K562 (cell line): ENCODE measurements at regions not wholly inside any gene's neighbourhood (a gene's known extent, or its start where the extent isn't known, plus 50 kb on each side); places are given as distances from the start of the nearest gene placed in this dataset.

Experiments
- ATAC-seq: fragments of 200-7000 bp; cut with Tn5 transposase; 3 replicates; pipeline ENCODE4 v1.9.1; 2020; ENCODE audit warnings: moderate library complexity
- BruUV-seq: library from RNA; stranded (reverse); fragments of 400-500 nt; replicated peaks from 2 replicates; lab custom pipeline; 2021; lab: Mats Ljungman, UMichigan
- CTCF ChIA-PET: fragments of 300-600 bp; formaldehyde crosslinking; extraction: SDS; loops from one replicate; lab custom pipeline; 2021; ENCODE audit warnings: low intra/inter-chr PET ratio; lab: Yijun Ruan, JAX
- POLR2A ChIA-PET: fragments of 300-600, 350-650 bp; sonication (Branson Sonifier 250); formaldehyde crosslinking; extraction: SDS; loops from one replicate; lab custom pipeline; 2021; ENCODE audit warnings: antibody characterized with exemption, inconsistent platforms; lab: Yijun Ruan, JAX
- DNase-seq, 4 experiments: peaks; one replicate each; pipeline versions ENCODE4 v3.0.0 to v3.0.0-alpha.2; 2011 to 2018; ENCODE audit warnings: low spot score in 3 of 4, mixed read lengths in 3 of 4; ENCODE audit errors: extremely low read depth in 1 of 4
- FAIRE-seq: peaks from 2 replicates; lab custom pipeline; 2011; peaks lifted over from hg19 to GRCh38; lab: Jason Lieb, UNC
- H2AFZ ChIP-seq: 2 replicates; pipeline ENCODE4 v1.6.0; 2011; ENCODE audit warnings: low read depth, low read length, control low read depth, inconsistent platforms
- H3K27ac ChIP-seq: fragments of 200-600 bp; 3 replicates; pipeline ENCODE4 v1.8.0; 2011; ENCODE audit warnings: low read depth, mild to moderate bottlenecking, control low read depth, inconsistent platforms, low read length, moderate library complexity, mixed read lengths; ENCODE audit errors: extremely low read depth
- H3K27me3 ChIP-seq, 2 experiments: fragments of 300-600 bp in 1 of 2; 2 replicates in 1 of 2; 3 replicates in 1 of 2; pipeline versions ENCODE4 v1.6.0 to v1.8.0; 2011; ENCODE audit warnings: inconsistent platforms in 2 of 2, low read length in 2 of 2, mild to moderate bottlenecking in 1 of 2, mixed read lengths in 1 of 2, moderate library complexity in 1 of 2; ENCODE audit not compliant: control insufficient read depth in 2 of 2, insufficient read depth in 2 of 2
- H3K36me3 ChIP-seq: fragments of 300-600 bp; 3 replicates; pipeline ENCODE4 v1.8.0; 2011; ENCODE audit warnings: mild to moderate bottlenecking, low read length, inconsistent platforms; ENCODE audit not compliant: control insufficient read depth, insufficient read depth
- H3K4me1 ChIP-seq, 2 experiments: fragments of 200-600 bp in 1 of 2; replicated peaks in 1 of 2; 2 replicates in 1 of 2; 3 replicates in 1 of 2; pipeline versions ENCODE4 v1.5.1 to v1.8.0; 2011; ENCODE audit warnings: inconsistent platforms in 2 of 2, low read length in 2 of 2, mild to moderate bottlenecking in 1 of 2, mixed read lengths in 1 of 2, moderate library complexity in 1 of 2; ENCODE audit not compliant: control insufficient read depth in 2 of 2, insufficient read depth in 2 of 2
- H3K4me2 ChIP-seq: 2 replicates; pipeline ENCODE4 v1.6.1; 2011; ENCODE audit warnings: low read length, control low read depth, inconsistent platforms, mixed read lengths; ENCODE audit not compliant: insufficient read depth
- H3K4me3 ChIP-seq: fragments of 200-600 bp; sonication (generic), shearing (Covaris generic); 2 replicates; pipeline ENCODE4 v1.5.1; 2016; ENCODE audit warnings: control low read depth, inconsistent platforms
- H3K79me2 ChIP-seq: fragments of 200-600 bp; 3 replicates; pipeline ENCODE4 v1.8.0; 2011; ENCODE audit warnings: low read length, inconsistent platforms; ENCODE audit not compliant: control insufficient read depth, insufficient read depth
- H3K9ac ChIP-seq, 2 experiments: 2 replicates each; pipeline versions ENCODE4 v1.6.0 to v1.6.1; 2011; ENCODE audit warnings: low read depth in 2 of 2, low read length in 2 of 2, control low read depth in 1 of 2, inconsistent platforms in 1 of 2, mild to moderate bottlenecking in 1 of 2, mixed read lengths in 1 of 2; ENCODE audit not compliant: insufficient read depth in 1 of 2
- H3K9me1 ChIP-seq: one replicate; pipeline ENCODE4 v1.6.0; 2011; ENCODE audit warnings: inconsistent platforms, mild to moderate bottlenecking, low read length, moderate library complexity; ENCODE audit not compliant: control insufficient read depth, insufficient read depth
- H3K9me3 ChIP-seq: replicated peaks from 2 replicates; pipeline ENCODE4 v1.5.1; 2011; ENCODE audit warnings: low read depth, low read length, inconsistent platforms; ENCODE audit not compliant: control insufficient read depth, insufficient read depth
- H4K20me1 ChIP-seq: replicated peaks from 2 replicates; pipeline ENCODE4 v1.6.1; 2011; ENCODE audit warnings: low read length, inconsistent platforms, mixed read lengths; ENCODE audit not compliant: control insufficient read depth, insufficient read depth
- E2F3 ChIP-seq: fragments of 250-450 bp; sonication (Bioruptor Pico); IDR thresholded peaks from 2 replicates; pipeline ENCODE4 v1.4.0; 2020; ENCODE audit warnings: mild to moderate bottlenecking
- MXI1 ChIP-seq: IDR thresholded peaks from 2 replicates; pipeline ENCODE4 v1.6.1; 2011; ENCODE audit warnings: low read depth, mild to moderate bottlenecking, improper control_type of control experiment, low read length
- TEAD2 ChIP-seq: fragments of 450-650 bp; IDR thresholded peaks from 2 replicates; pipeline ENCODE4 v1.6.1; 2016; ENCODE audit warnings: missing genetic modification characterization, control low read depth, missing compliant biosample characterization
- ZSCAN32 ChIP-seq: fragments of 450-650 bp; formaldehyde crosslinking; IDR thresholded peaks from 2 replicates; pipeline ENCODE4 v1.4.0; 2020; ENCODE audit warnings: mild to moderate bottlenecking, moderate library complexity
- WGBS: fragments of 100-300 bp; shearing (Covaris generic); methylation state at CpG from one replicate; pipeline ENCODE4 v1.1.6; 2016; ENCODE audit warnings: low coverage, mixed read lengths; ENCODE audit not compliant: insufficient coverage; ENCODE audit errors: missing lambda C conversion rate; 5-methylcytosine and 5-hydroxymethylcytosine counted together
- in situ Hi-C: fragments of 300-500 bp; cut with MboI; formaldehyde crosslinking; loops from 4 replicates; pipeline ENCODE4 v1.15.0; 2018; ENCODE audit warnings: inconsistent platforms, mixed read lengths
- intact Hi-C: fragments of 100-400 bp; cut with micrococcal nuclease; formaldehyde crosslinking; loops from 2 replicates; pipeline ENCODE4 v1.14.2; 2022
- TF ChIP-seq, protein P1 (sequence below), 2 experiments: fragments of 450-650 bp in 1 of 2; IDR thresholded peaks; 2 replicates each; pipeline ENCODE4 v1.6.1; 2011 to 2017; ENCODE audit warnings: low read depth in 2 of 2, antibody characterized with exemption in 1 of 2, borderline replicate concordance in 1 of 2, low read length in 1 of 2, mild to moderate bottlenecking in 1 of 2, mixed read lengths in 1 of 2; ENCODE audit not compliant: control insufficient read depth in 1 of 2
- TF ChIP-seq, protein P2 (sequence below): fragments of 450-650 bp; formaldehyde crosslinking; IDR thresholded peaks from 2 replicates; pipeline ENCODE4 v1.4.0; 2022; ENCODE audit warnings: missing genetic modification characterization
- TF ChIP-seq, protein P3 (sequence below): sonication (generic); formaldehyde crosslinking; IDR thresholded peaks from 2 replicates; pipeline ENCODE4 v1.8.0; 2022; ENCODE audit warnings: missing genetic modification reagents, mild to moderate bottlenecking, moderate library complexity, borderline replicate concordance
- TF ChIP-seq, protein P4 (sequence below), 2 experiments: fragments of 450-650 bp in 1 of 2; sonication (generic) in 1 of 2; formaldehyde crosslinking; conservative IDR thresholded peaks; 2 replicates each; pipeline versions ENCODE4 v1.4.0 to v1.8.1; 2020 to 2022; ENCODE audit warnings: mild to moderate bottlenecking in 1 of 2, missing genetic modification reagents in 1 of 2

DNA sequence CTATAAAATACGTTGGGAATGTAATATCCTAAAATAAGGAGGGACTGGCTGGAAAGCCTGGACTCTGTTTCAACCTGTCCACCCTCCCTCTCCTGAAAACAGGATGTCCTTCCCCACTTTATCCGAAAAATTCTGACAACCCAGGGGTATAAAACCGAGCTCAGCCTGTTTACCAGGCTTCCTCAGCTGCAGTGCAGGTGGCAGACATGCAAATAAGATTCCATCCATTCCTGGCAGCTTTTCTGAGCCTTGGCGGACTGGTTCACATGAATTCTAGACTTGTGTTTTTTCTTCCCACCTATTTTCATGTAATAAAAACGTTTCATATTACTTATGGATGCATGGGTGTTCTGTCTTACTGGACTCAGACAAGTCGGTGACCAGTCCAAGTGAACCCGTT lies 479.3 kb downstream of the KCNJ18 start:
- H3K27ac ChIP-seq: no peak overlapping the region
- H3K4me1 ChIP-seq: no peaks in the 10 kb centered on the region
- BruUV-seq: no TSS peak
- 47% methylated on average over 7 of the region's 7 CpGs for WGBS
- in situ Hi-C loops: no loop called here
- no peaks in the 10 kb centered on the region for H3K9me3 ChIP-seq
- ChIA-PET CTCF (no interaction called here), POLR2A (interaction anchor here (0.7 kb wide), 1 partner anchor 23 kb away, joined by 3 read pairs; no protein-coding TSS in a partner anchor)
- no peak overlapping the region for H3K9ac ChIP-seq
- intact Hi-C loops: no loop called here
- H3K27me3 ChIP-seq: no peaks in the 10 kb centered on the region
- no peak overlapping the region for H2AFZ ChIP-seq
- no peaks in the 10 kb centered on the region for H3K9me1 ChIP-seq
- no peaks in the 10 kb centered on the region for H4K20me1 ChIP-seq
- no peak for DNase-seq
- H3K36me3 ChIP-seq: peaks cover 4% of the 10 kb centered on the region; the same call in 1 of the 3 replicates
- no peak overlapping the region for H3K4me3 ChIP-seq
- peaks cover 71% of the 10 kb centered on the region for H3K79me2 ChIP-seq
- no peak overlapping the region for H3K4me2 ChIP-seq
- no peak for ATAC-seq
- no peak for FAIRE-seq
- no peak for TF ChIP-seq MXI1
- TF ChIP-seq, protein P1, sequence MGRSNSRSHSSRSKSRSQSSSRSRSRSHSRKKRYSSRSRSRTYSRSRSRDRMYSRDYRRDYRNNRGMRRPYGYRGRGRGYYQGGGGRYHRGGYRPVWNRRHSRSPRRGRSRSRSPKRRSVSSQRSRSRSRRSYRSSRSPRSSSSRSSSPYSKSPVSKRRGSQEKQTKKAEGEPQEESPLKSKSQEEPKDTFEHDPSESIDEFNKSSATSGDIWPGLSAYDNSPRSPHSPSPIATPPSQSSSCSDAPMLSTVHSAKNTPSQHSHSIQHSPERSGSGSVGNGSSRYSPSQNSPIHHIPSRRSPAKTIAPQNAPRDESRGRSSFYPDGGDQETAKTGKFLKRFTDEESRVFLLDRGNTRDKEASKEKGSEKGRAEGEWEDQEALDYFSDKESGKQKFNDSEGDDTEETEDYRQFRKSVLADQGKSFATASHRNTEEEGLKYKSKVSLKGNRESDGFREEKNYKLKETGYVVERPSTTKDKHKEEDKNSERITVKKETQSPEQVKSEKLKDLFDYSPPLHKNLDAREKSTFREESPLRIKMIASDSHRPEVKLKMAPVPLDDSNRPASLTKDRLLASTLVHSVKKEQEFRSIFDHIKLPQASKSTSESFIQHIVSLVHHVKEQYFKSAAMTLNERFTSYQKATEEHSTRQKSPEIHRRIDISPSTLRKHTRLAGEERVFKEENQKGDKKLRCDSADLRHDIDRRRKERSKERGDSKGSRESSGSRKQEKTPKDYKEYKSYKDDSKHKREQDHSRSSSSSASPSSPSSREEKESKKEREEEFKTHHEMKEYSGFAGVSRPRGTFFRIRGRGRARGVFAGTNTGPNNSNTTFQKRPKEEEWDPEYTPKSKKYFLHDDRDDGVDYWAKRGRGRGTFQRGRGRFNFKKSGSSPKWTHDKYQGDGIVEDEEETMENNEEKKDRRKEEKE (IDR thresholded peaks at IDR 0.05; ENCODE audit: borderline replicate concordance in 1 of 2, control insufficient read depth in 1 of 2, low read depth in 2 of 2, low read length in 1 of 2): no peak
- TF ChIP-seq, protein P2, sequence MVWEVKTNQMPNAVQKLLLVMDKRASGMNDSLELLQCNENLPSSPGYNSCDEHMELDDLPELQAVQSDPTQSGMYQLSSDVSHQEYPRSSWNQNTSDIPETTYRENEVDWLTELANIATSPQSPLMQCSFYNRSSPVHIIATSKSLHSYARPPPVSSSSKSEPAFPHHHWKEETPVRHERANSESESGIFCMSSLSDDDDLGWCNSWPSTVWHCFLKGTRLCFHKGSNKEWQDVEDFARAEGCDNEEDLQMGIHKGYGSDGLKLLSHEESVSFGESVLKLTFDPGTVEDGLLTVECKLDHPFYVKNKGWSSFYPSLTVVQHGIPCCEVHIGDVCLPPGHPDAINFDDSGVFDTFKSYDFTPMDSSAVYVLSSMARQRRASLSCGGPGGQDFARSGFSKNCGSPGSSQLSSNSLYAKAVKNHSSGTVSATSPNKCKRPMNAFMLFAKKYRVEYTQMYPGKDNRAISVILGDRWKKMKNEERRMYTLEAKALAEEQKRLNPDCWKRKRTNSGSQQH (CRISPR knock-in tag): no peak
- no peak for TF ChIP-seq E2F3 (CRISPR knock-in tag)
- no peak for TF ChIP-seq ZSCAN32 (CRISPR knock-in tag)
- TF ChIP-seq, protein P3, sequence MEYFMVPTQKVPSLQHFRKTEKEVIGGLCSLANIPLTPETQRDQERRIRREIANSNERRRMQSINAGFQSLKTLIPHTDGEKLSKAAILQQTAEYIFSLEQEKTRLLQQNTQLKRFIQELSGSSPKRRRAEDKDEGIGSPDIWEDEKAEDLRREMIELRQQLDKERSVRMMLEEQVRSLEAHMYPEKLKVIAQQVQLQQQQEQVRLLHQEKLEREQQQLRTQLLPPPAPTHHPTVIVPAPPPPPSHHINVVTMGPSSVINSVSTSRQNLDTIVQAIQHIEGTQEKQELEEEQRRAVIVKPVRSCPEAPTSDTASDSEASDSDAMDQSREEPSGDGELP (CRISPR knock-in tag): no peak
- TF ChIP-seq, protein P4, sequence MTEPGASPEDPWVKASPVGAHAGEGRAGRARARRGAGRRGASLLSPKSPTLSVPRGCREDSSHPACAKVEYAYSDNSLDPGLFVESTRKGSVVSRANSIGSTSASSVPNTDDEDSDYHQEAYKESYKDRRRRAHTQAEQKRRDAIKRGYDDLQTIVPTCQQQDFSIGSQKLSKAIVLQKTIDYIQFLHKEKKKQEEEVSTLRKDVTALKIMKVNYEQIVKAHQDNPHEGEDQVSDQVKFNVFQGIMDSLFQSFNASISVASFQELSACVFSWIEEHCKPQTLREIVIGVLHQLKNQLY (CRISPR knock-in tag; conservative IDR thresholded peaks at IDR 0.05): no peak
- no peak for TF ChIP-seq TEAD2 (tag)
